Lower leg skin (tissue), 4 donors: ENCODE measurements at regions not wholly inside any gene's neighbourhood (a gene's known extent, or its start where the extent isn't known, plus 50 kb on each side); places are given as distances from the start of the nearest gene placed in this dataset.

Source experiments
- DNase-seq, 2 donors: peaks; one replicate each; pipeline ENCODE4 v3.0.0-alpha.2; 2019; ENCODE audit warnings: low spot score in 2 of 2
- H3K4me3 ChIP-seq: fragments of 200-600 bp; sonication (generic); 2 replicates; pipeline ENCODE4 v1.5.1; 2017; ENCODE audit warnings: mild to moderate bottlenecking, low read depth; ENCODE audit not compliant: poor library complexity, severe bottlenecking
- POLR2A ChIP-seq, 2 donors: fragments of 450-650 bp; IDR thresholded peaks; one replicate each; pipeline ENCODE4 v1.6.1; 2016 to 2017; ENCODE audit warnings: antibody characterized with exemption in 2 of 2, mild to moderate bottlenecking in 1 of 2, moderate library complexity in 1 of 2
- WGBS, 2 donors: methylation state at CpG; one replicate each; pipeline ENCODE4 v1.1.5; 2018; 5-methylcytosine and 5-hydroxymethylcytosine counted together
- intact Hi-C: fragments of 100-400 bp; cut with DNase I; formaldehyde crosslinking; loops from one replicate; pipeline ENCODE4 v1.15.0; 2023; ENCODE audit warnings: low total_unique reads
- TF ChIP-seq, protein P1 (sequence below), 3 donors: fragments of 450-650 bp; IDR thresholded peaks; one replicate each; pipeline ENCODE4 v1.5.1; 2016; ENCODE audit warnings: antibody characterized with exemption in 3 of 3, mild to moderate bottlenecking in 3 of 3, moderate library complexity in 2 of 3

DNA sequence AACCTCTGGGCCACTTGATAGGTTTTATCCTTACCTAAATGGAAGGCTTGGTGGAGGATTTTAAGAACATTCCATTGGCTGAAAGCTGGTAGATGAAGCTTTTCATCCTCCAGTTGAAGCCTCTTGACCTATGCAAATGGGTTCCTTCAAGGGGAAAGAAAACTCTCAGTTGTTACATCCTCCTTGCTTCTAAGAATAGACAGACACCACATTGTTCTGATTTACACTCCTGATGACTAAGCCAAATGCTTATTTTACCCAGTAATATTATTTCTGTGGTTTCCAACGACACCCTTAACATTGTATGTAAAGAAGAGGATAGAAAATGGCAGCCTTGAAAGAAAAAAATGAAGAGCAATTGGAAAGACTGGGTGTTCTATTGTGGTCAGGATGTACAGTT is 480.5 kb downstream of the OTOL1 start:
- no peak for DNase-seq
- intact Hi-C loops = no loop called here
- TF ChIP-seq, protein P1, sequence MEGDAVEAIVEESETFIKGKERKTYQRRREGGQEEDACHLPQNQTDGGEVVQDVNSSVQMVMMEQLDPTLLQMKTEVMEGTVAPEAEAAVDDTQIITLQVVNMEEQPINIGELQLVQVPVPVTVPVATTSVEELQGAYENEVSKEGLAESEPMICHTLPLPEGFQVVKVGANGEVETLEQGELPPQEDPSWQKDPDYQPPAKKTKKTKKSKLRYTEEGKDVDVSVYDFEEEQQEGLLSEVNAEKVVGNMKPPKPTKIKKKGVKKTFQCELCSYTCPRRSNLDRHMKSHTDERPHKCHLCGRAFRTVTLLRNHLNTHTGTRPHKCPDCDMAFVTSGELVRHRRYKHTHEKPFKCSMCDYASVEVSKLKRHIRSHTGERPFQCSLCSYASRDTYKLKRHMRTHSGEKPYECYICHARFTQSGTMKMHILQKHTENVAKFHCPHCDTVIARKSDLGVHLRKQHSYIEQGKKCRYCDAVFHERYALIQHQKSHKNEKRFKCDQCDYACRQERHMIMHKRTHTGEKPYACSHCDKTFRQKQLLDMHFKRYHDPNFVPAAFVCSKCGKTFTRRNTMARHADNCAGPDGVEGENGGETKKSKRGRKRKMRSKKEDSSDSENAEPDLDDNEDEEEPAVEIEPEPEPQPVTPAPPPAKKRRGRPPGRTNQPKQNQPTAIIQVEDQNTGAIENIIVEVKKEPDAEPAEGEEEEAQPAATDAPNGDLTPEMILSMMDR (IDR thresholded peaks at IDR 0.05) = no peak
- no peak for TF ChIP-seq POLR2A (IDR thresholded peaks at IDR 0.05)
- no peak overlapping the region for H3K4me3 ChIP-seq
- WGBS, 2 donors = 38 to 47% methylated on average over 1 of the region's 1 CpG

DNA sequence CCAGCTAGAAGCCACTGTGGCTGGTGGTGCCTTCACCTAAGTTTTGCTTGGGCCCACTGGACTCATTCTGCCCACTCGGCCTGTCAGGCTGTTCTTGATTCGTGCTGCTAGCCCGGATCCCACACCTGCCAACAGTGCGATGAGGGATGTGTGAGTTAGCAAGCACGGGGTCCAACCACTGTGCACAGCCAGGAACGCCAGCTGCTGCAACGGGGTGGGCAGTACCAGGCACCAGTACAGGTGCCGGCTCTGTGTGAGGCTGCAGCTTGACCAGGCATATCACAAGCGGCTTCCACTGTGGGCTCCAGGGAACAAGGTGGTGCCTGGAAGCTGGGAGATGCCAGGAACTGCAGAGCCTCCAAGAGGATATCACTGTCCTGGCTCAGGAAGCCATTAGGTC is 481.2 kb downstream of the OTOL1 start:
- no peak for DNase-seq
- no peak overlapping the region for H3K4me3 ChIP-seq
- WGBS, 2 donors = 87 to 98% methylated on average over 8 to 9 of the region's 9 CpGs
- TF ChIP-seq POLR2A (IDR thresholded peaks at IDR 0.05) = no peak
- TF ChIP-seq, protein P1 (IDR thresholded peaks at IDR 0.05) = no peak
- intact Hi-C loops = no loop called here

- H3K4me3 ChIP-seq = no peak overlapping the region
- DNase-seq = no peak
- TF ChIP-seq, protein P1 (IDR thresholded peaks at IDR 0.05) = no peak
- TF ChIP-seq POLR2A (IDR thresholded peaks at IDR 0.05) = no peak
- WGBS, 2 donors = 68 to 70% methylated on average over 1 of the region's 1 CpG
- intact Hi-C loops = no loop called here
Observed at GRCh38 chr3:161987933-161988332, 491.3 kb downstream of the OTOL1 start.

GRCh38 chr3:161989012-161989411 is 492.4 kb downstream of the OTOL1 start:
- TF ChIP-seq POLR2A (IDR thresholded peaks at IDR 0.05) = no peak
- DNase-seq = no peak
- no peak overlapping the region for H3K4me3 ChIP-seq
- WGBS, 2 donors = 88 to 90% methylated on average over 1 of the region's 1 CpG
- intact Hi-C loops = no loop called here

DNA sequence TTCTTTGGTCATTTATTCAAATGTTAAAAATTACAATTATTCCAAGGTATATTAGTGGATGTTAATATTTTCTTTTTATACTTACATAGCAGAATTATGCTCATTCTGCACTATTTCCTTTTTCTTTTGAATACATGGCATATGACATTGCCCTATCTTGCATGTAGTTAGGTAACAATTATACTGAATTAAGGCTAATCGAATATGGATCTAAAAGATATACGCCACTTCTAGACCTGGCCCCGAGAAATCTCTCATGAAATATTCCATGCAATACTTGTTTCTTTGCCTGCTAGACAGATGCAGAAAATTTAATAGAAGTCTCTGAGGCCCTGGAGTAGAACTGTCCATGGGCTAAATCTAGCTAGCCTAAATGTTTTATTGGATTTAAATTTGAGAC is 493.4 kb downstream of the OTOL1 start:
- intact Hi-C loops = no loop called here
- TF ChIP-seq, protein P1 (IDR thresholded peaks at IDR 0.05) = no peak
- no peak for TF ChIP-seq POLR2A (IDR thresholded peaks at IDR 0.05)
- WGBS, 2 donors = 91 to 94% methylated on average over 3 of the region's 3 CpGs
- no peak overlapping the region for H3K4me3 ChIP-seq
- DNase-seq = no peak

DNA sequence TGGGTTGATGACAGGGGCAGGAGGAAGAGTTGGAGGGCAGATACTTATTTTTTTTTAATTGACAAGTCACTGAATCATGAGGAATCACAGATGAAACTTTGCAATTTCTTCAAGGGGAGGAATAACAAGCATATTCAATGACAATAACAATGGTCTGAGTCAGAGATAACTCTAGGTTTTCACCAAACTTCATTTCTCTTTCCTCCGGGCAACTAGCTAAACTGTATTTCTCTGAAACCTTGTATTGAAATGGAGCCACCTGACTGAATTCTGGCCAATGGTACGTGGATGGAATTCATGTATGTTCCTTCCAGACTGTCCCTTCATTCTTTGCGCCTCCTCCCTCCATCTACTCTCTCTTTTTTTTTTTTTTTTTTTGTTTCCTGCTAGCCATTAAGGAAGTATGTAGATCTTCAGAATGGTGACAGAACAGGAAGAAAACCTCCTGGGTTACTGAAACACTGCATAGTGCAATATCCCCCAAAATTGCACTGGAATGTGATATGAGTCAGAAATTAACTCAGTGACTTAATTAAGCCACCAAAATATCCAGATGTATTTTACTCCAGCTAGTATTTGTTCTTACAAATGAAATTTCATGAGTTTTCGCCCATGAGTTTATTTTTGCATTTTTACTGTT is 495.4 kb downstream of the OTOL1 start:
- WGBS, 2 donors = 85 to 91% methylated on average over 4 of the region's 4 CpGs

More for the DNA sequence above, 495.4 kb downstream of the OTOL1 start:
- intact Hi-C loops = no loop called here
- H3K4me3 ChIP-seq = no peak overlapping the region
- DNase-seq = no peak
- no peak for TF ChIP-seq POLR2A (IDR thresholded peaks at IDR 0.05)
- TF ChIP-seq, protein P1 (IDR thresholded peaks at IDR 0.05) = no peak
